HUES64 (cell line): ENCODE measurements at regions not wholly inside any gene's neighbourhood (a gene's known extent, or its start where the extent isn't known, plus 50 kb on each side); places are given as distances from the start of the nearest gene placed in this dataset.
"Not testable (repeated sequence)": the region's sequence is repeated elsewhere in the genome, so short reads cannot be mapped to it uniquely, and the experiment has no call there.

ENCODE experiments used
- H3K27ac ChIP-seq: 2 replicates; pipeline ENCODE4 v1.7.0; 2013; ENCODE audit warnings: low read depth, low read length, inconsistent platforms
- H3K27me3 ChIP-seq: 2 replicates; pipeline ENCODE4 v1.6.1; 2013; ENCODE audit warnings: mild to moderate bottlenecking, low read length; ENCODE audit not compliant: insufficient read depth
- H3K36me3 ChIP-seq: 2 replicates; pipeline ENCODE4 v1.6.1; 2013; ENCODE audit warnings: mild to moderate bottlenecking, low read length; ENCODE audit not compliant: insufficient read depth
- H3K4me1 ChIP-seq: 2 replicates; pipeline ENCODE4 v1.6.1; 2013; ENCODE audit warnings: mild to moderate bottlenecking, low read length, moderate library complexity; ENCODE audit not compliant: insufficient read depth
- H3K4me3 ChIP-seq: 2 replicates; pipeline ENCODE4 v1.5.1; 2013; ENCODE audit warnings: mild to moderate bottlenecking, low read length, moderate library complexity
- H3K9ac ChIP-seq: 2 replicates; pipeline ENCODE4 v1.6.1; 2013; ENCODE audit warnings: mild to moderate bottlenecking, low read depth, low read length
- H3K9me3 ChIP-seq: 2 replicates; pipeline ENCODE4 v1.6.1; 2013; ENCODE audit warnings: low read depth, low read length; ENCODE audit not compliant: insufficient read depth
- WGBS: fragments of 150-250, 120-280 bp; methylation state at CpG from one replicate; pipeline ENCODE4 v1.1.7; 2013; ENCODE audit warnings: missing lambda C conversion rate; 5-methylcytosine and 5-hydroxymethylcytosine counted together

- 94% methylated on average over 2 of the region's 4 CpGs for whole genome bisulfite sequencing
- Histone ChIP-seq H3K36me3 (no peaks in the 10 kb centered on the region), H3K4me3 (no peak overlapping the region), H3K27me3 (no peaks in the 10 kb centered on the region), H3K9me3 (no peaks in the 10 kb centered on the region), H3K4me1 (no peaks in the 10 kb centered on the region), H3K9ac (no peak overlapping the region), H3K27ac (no peak overlapping the region)
Observed at GRCh38 chr14:43260056-43260455, 1247.0 kb downstream of the FSCB start.

DNA sequence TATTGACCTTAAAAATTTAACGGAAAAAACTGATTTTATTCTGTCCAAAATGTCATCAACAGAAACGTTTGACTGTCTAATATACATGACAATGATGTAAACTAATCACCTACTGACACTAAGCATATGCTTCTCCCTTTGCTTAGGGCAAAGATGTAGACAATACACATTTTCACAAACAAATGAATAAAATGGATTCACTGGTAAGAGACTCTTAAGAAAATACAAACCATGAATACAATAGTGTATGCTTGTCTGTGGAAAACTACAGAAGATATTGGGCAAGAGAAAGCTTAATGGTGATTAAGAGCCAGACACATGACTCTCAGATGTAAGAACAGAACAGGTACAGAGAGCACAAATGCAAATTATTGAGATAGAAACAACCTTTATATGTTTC, 1248.7 kb downstream of the FSCB start:
- H3K4me3 ChIP-seq, result no peak overlapping the region
- H3K36me3 ChIP-seq, result no peaks in the 10 kb centered on the region
- no peak overlapping the region for H3K27ac ChIP-seq
- no peaks in the 10 kb centered on the region for H3K27me3 ChIP-seq
- no peaks in the 10 kb centered on the region for H3K9me3 ChIP-seq
- no peaks in the 10 kb centered on the region for H3K4me1 ChIP-seq
- 60% methylated on average over 2 of the region's 2 CpGs for WGBS
- H3K9ac ChIP-seq, result no peak overlapping the region

- not testable (repeated sequence) for H3K9me3 ChIP-seq, H3K4me1 ChIP-seq, H3K27me3 ChIP-seq, H3K36me3 ChIP-seq, H3K4me3 ChIP-seq, H3K27ac ChIP-seq, H3K9ac ChIP-seq
- 100% methylated on average over 1 of the region's 5 CpGs for WGBS
Observed at GRCh38 chr14:43256996-43257395, 1250.1 kb downstream of the FSCB start.

GRCh38 chr14:43252866-43253265, 1254.2 kb downstream of the FSCB start:
- Histone ChIP-seq H3K36me3 (no peaks in the 10 kb centered on the region), H3K4me1 (no peaks in the 10 kb centered on the region)
- WGBS, result 97% methylated on average over 6 of the region's 6 CpGs

GRCh38 chr14:43249591-43249990, 1257.5 kb downstream of the FSCB start:
- no peaks in the 10 kb centered on the region for H3K27me3 ChIP-seq
- 97% methylated on average over 3 of the region's 3 CpGs for WGBS
- no peaks in the 10 kb centered on the region for H3K4me1 ChIP-seq

More at GRCh38 chr14:43252866-43253265, 1254.2 kb downstream of the FSCB start:
- Histone ChIP-seq H3K4me3 (no peak overlapping the region), H3K9ac (no peak overlapping the region), H3K27me3 (no peaks in the 10 kb centered on the region), H3K9me3 (no peaks in the 10 kb centered on the region), H3K27ac (no peak overlapping the region)

DNA sequence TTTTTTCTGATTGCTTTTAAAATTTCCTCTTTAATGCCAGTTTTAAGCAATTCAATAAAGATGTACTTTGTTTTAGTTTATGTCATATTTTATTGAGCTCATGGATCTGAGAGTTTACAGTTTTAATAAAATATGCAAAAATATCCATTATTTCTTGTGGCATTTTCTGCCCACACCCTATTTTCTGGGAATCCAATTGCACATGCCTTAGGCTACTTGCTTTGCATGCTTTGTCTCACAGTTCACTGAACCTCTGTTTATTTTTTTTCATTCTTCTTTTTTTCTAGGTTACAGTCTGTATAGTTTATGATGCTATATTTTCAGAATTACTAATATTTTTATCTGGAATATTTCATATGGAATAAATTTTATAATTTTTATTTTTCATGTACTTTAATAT, 1258.0 kb downstream of the FSCB start:
- Histone ChIP-seq H3K27me3 (no peaks in the 10 kb centered on the region), H3K4me3 (no peak overlapping the region), H3K9ac (no peak overlapping the region), H3K9me3 (no peaks in the 10 kb centered on the region), H3K36me3 (no peaks in the 10 kb centered on the region), H3K27ac (no peak overlapping the region), H3K4me1 (no peaks in the 10 kb centered on the region)

More at GRCh38 chr14:43249591-43249990, 1257.5 kb downstream of the FSCB start:
- Histone ChIP-seq H3K9ac (no peak overlapping the region), H3K27ac (no peak overlapping the region), H3K9me3 (no peaks in the 10 kb centered on the region), H3K4me3 (no peak overlapping the region), H3K36me3 (no peaks in the 10 kb centered on the region)

GRCh38 chr14:43247877-43248276, 1259.2 kb downstream of the FSCB start:
- Histone ChIP-seq H3K36me3 (no peaks in the 10 kb centered on the region), H3K4me1 (no peaks in the 10 kb centered on the region), H3K4me3 (no peak overlapping the region), H3K27me3 (no peaks in the 10 kb centered on the region), H3K9me3 (no peaks in the 10 kb centered on the region), H3K9ac (no peak overlapping the region), H3K27ac (no peak overlapping the region)
- 81% methylated on average over 1 of the region's 1 CpG for WGBS

- Histone ChIP-seq H3K4me3 (no peak overlapping the region), H3K9me3 (no peaks in the 10 kb centered on the region), H3K9ac (no peak overlapping the region), H3K27me3 (no peaks in the 10 kb centered on the region), H3K27ac (no peak overlapping the region), H3K36me3 (no peaks in the 10 kb centered on the region), H3K4me1 (no peaks in the 10 kb centered on the region)
- 83% methylated on average over 2 of the region's 2 CpGs for WGBS
Observed at GRCh38 chr14:43244142-43244625, 1262.9 kb downstream of the FSCB start.

- H3K9ac ChIP-seq, result no peak overlapping the region
- H3K9me3 ChIP-seq, result no peaks in the 10 kb centered on the region
- no peak overlapping the region for H3K4me3 ChIP-seq
- H3K27ac ChIP-seq, result no peak overlapping the region
- H3K36me3 ChIP-seq, result no peaks in the 10 kb centered on the region
- H3K27me3 ChIP-seq, result no peaks in the 10 kb centered on the region
- H3K4me1 ChIP-seq, result no peaks in the 10 kb centered on the region
- no CpG with 5 or more reads among the region's 1 CpG for whole genome bisulfite sequencing
Observed at GRCh38 chr14:43243168-43243567, 1263.9 kb downstream of the FSCB start.

DNA sequence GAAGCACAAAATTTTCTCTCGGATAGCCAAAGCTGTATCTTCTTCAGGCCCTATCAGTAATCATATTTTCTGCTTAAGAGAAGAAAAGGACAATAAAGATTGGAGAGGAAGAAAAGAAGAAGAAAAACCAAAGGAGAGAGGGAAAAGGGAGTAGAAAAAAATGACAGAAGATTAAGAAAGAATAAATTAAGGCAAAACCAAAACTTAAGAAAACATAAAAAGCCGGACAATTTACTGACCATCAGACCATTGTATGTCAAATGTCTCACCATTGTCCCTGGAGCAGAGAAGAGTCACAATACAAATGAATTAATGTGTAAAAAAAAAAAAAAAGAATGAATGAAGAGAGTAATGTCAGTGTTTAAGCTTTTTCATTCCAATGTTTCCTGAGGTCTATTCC, 1274.8 kb downstream of the FSCB start:
- no peak overlapping the region for H3K27ac ChIP-seq
- 100% methylated on average over 2 of the region's 2 CpGs for WGBS
- no peaks in the 10 kb centered on the region for H3K9me3 ChIP-seq
- H3K4me3 ChIP-seq, result no peak overlapping the region
- no peaks in the 10 kb centered on the region for H3K4me1 ChIP-seq
- H3K9ac ChIP-seq, result no peak overlapping the region
- H3K27me3 ChIP-seq, result no peaks in the 10 kb centered on the region
- H3K36me3 ChIP-seq, result no peaks in the 10 kb centered on the region

DNA sequence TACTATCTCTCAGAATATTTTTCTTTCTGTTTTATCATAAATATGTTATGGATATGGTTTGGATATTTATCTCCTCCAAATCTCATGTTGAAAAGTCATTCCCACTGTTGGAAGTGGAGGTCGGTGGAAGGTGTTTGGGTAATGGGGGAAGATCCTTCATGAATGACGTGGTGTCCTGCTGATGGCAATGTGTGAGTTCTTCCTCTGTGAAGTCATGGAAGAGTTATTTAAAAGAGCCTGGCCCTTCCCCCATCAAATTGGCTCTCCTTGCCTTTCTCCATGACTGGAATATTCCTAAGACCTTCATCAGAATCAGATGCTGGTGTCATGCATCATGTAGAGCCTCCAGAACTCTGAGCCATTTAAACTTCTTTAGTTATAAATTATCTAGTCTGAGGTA, 1291.6 kb downstream of the FSCB start:
- Histone ChIP-seq H3K27me3 (no peaks in the 10 kb centered on the region), H3K9me3 (no peaks in the 10 kb centered on the region), H3K4me3 (no peak overlapping the region), H3K27ac (no peak overlapping the region), H3K4me1 (no peaks in the 10 kb centered on the region), H3K9ac (no peak overlapping the region), H3K36me3 (no peaks in the 10 kb centered on the region)
- WGBS, result 67% methylated on average over 2 of the region's 2 CpGs

DNA sequence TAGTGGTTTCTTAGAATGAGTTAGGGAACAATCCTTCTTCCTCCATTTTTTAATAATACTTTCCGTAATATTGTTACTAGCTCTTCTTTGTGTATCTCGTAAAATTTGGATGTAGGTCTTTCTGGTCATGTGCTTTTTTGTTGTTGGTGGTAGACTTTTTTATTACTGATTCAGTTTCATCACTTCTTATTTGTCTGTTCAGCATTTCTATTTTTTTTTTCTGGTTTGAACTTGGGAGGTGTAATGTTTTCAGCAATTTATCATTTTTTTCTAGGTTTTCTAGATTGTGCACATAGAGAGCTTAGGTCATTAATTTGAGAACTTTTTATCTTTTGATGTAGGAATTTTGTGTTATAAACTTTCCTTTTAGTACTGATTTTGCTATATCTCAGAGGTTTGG, 1299.9 kb downstream of the FSCB start:
- no peaks in the 10 kb centered on the region for H3K36me3 ChIP-seq
- WGBS, result no CpG with 5 or more reads among the region's 2 CpGs
- no peak overlapping the region for H3K27ac ChIP-seq
- H3K4me3 ChIP-seq, result no peak overlapping the region
- H3K27me3 ChIP-seq, result no peaks in the 10 kb centered on the region
- H3K9me3 ChIP-seq, result no peaks in the 10 kb centered on the region
- H3K4me1 ChIP-seq, result 0 out of 2 replicates have a peak, but pooled peaks cover 3% of the 10 kb centered on the region
- H3K9ac ChIP-seq, result no peak overlapping the region
